K562 (cell line): ENCODE measurements at regions not wholly inside any gene's neighbourhood (a gene's known extent, or its start where the extent isn't known, plus 50 kb on each side); places are given as distances from the start of the nearest gene placed in this dataset.
A peak's percentile ranks its signal among the peaks of the same experiment; 100 is the strongest.

ENCODE experiments used
- CBX3 ChIP-seq, 2 experiments: IDR thresholded peaks; 1 replicate in 1 of 2; 2 replicates in 1 of 2; pipeline ENCODE4 v1.6.1; 2012; ENCODE audit warnings: inconsistent platforms in 2 of 2, low read length in 2 of 2, borderline replicate concordance in 1 of 2, control low read depth in 1 of 2
- CCAR2 ChIP-seq: fragments of 200-400 bp; formaldehyde crosslinking; IDR thresholded peaks from 2 replicates; pipeline ENCODE4 v1.6.1; 2017; ENCODE audit warnings: mild to moderate bottlenecking, low read depth, low read length
- HIVEP1 ChIP-seq: fragments of 250-450 bp; sonication (Bioruptor Pico); IDR thresholded peaks from 2 replicates; pipeline ENCODE4 v1.4.0; 2020; ENCODE audit warnings: mild to moderate bottlenecking
- NCOA2 ChIP-seq, 2 experiments: fragments of 450-650 bp; IDR thresholded peaks; 2 replicates each; pipeline ENCODE4 v1.6.1; 2018; ENCODE audit warnings: mild to moderate bottlenecking in 2 of 2, moderate library complexity in 1 of 2; ENCODE audit not compliant: partially characterized antibody in 2 of 2
- NFE2 ChIP-seq: IDR thresholded peaks from 2 replicates; pipeline ENCODE4 v1.6.1; 2014; ENCODE audit warnings: antibody characterized with exemption, low read depth
- POLR2AphosphoS5 ChIP-seq: IDR thresholded peaks from 2 replicates; pipeline ENCODE4 v1.6.1; 2011; ENCODE audit warnings: mild to moderate bottlenecking, low read depth, low read length, moderate library complexity; ENCODE audit not compliant: control insufficient read depth, insufficient read depth
- PREB ChIP-seq: sonication (generic); formaldehyde crosslinking; IDR thresholded peaks from 2 replicates; pipeline ENCODE4 v1.8.1; 2023; ENCODE audit warnings: mild to moderate bottlenecking, missing genetic modification reagents
- SRSF3 ChIP-seq: fragments of 200-400 bp; formaldehyde crosslinking; IDR thresholded peaks from 2 replicates; pipeline ENCODE4 v1.6.1; 2016; ENCODE audit warnings: mild to moderate bottlenecking, low read length, moderate library complexity; ENCODE audit not compliant: insufficient read depth
- ZNF699 ChIP-seq: fragments of 250-450 bp; sonication (Bioruptor Pico); IDR thresholded peaks from 2 replicates; pipeline ENCODE4 v1.8.0; 2021; ENCODE audit warnings: mild to moderate bottlenecking, moderate library complexity; ENCODE audit not compliant: insufficient replicate concordance
- TF ChIP-seq, protein P1 (sequence below): fragments of 450-650 bp; IDR thresholded peaks from 2 replicates; pipeline ENCODE4 v1.6.1; 2016; ENCODE audit warnings: mild to moderate bottlenecking, moderate library complexity
- TF ChIP-seq, protein P2 (sequence below): fragments of 450-650 bp; IDR thresholded peaks from 2 replicates; pipeline ENCODE4 v1.7.0; 2016; ENCODE audit warnings: borderline replicate concordance

DNA sequence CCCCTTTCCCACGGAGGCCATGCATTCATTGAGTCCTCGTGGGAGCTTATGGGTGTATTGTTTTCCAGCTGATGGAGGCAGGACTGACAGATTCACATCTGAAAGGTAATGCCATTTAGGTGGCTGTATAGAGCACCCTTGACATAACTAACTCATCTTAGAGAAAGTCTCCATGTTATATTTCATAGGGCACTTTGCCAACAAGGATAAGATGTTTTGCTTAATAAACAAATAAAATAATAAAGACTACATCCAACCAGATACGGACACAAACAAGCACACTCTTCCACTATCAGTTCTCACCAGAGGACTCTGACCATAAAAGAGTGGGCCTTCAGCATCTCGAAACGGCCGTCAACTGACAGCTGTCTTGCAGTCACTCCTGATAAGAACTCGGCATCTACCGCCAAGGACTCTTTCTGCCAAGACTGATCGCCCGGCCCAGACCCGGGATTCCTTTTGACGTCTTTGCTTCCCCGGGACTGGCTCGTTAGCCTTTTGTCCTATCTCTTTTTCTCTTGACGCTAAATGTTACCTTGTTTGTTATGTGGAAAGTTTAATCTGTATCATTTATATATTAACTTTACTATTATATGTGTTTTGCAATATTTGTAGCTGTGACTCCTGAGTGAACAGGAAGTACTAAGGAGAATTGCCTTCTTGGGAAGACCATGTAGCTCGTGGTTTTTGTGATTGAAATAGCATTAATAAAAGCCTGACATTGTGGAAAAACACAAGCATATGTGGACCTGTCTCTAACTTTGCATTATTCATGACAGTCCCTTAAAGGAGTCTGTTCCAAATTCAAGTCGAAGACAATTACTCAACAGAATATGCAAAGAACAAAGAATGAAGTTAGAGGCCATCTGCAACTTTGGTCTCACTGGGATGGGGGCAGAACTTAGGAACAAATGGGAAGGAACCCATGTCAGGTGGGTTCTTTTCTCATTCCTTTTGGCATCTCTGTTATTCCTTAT is 195.1 kb downstream of the LPIN1 start (continued):
- TF ChIP-seq, protein P1, sequence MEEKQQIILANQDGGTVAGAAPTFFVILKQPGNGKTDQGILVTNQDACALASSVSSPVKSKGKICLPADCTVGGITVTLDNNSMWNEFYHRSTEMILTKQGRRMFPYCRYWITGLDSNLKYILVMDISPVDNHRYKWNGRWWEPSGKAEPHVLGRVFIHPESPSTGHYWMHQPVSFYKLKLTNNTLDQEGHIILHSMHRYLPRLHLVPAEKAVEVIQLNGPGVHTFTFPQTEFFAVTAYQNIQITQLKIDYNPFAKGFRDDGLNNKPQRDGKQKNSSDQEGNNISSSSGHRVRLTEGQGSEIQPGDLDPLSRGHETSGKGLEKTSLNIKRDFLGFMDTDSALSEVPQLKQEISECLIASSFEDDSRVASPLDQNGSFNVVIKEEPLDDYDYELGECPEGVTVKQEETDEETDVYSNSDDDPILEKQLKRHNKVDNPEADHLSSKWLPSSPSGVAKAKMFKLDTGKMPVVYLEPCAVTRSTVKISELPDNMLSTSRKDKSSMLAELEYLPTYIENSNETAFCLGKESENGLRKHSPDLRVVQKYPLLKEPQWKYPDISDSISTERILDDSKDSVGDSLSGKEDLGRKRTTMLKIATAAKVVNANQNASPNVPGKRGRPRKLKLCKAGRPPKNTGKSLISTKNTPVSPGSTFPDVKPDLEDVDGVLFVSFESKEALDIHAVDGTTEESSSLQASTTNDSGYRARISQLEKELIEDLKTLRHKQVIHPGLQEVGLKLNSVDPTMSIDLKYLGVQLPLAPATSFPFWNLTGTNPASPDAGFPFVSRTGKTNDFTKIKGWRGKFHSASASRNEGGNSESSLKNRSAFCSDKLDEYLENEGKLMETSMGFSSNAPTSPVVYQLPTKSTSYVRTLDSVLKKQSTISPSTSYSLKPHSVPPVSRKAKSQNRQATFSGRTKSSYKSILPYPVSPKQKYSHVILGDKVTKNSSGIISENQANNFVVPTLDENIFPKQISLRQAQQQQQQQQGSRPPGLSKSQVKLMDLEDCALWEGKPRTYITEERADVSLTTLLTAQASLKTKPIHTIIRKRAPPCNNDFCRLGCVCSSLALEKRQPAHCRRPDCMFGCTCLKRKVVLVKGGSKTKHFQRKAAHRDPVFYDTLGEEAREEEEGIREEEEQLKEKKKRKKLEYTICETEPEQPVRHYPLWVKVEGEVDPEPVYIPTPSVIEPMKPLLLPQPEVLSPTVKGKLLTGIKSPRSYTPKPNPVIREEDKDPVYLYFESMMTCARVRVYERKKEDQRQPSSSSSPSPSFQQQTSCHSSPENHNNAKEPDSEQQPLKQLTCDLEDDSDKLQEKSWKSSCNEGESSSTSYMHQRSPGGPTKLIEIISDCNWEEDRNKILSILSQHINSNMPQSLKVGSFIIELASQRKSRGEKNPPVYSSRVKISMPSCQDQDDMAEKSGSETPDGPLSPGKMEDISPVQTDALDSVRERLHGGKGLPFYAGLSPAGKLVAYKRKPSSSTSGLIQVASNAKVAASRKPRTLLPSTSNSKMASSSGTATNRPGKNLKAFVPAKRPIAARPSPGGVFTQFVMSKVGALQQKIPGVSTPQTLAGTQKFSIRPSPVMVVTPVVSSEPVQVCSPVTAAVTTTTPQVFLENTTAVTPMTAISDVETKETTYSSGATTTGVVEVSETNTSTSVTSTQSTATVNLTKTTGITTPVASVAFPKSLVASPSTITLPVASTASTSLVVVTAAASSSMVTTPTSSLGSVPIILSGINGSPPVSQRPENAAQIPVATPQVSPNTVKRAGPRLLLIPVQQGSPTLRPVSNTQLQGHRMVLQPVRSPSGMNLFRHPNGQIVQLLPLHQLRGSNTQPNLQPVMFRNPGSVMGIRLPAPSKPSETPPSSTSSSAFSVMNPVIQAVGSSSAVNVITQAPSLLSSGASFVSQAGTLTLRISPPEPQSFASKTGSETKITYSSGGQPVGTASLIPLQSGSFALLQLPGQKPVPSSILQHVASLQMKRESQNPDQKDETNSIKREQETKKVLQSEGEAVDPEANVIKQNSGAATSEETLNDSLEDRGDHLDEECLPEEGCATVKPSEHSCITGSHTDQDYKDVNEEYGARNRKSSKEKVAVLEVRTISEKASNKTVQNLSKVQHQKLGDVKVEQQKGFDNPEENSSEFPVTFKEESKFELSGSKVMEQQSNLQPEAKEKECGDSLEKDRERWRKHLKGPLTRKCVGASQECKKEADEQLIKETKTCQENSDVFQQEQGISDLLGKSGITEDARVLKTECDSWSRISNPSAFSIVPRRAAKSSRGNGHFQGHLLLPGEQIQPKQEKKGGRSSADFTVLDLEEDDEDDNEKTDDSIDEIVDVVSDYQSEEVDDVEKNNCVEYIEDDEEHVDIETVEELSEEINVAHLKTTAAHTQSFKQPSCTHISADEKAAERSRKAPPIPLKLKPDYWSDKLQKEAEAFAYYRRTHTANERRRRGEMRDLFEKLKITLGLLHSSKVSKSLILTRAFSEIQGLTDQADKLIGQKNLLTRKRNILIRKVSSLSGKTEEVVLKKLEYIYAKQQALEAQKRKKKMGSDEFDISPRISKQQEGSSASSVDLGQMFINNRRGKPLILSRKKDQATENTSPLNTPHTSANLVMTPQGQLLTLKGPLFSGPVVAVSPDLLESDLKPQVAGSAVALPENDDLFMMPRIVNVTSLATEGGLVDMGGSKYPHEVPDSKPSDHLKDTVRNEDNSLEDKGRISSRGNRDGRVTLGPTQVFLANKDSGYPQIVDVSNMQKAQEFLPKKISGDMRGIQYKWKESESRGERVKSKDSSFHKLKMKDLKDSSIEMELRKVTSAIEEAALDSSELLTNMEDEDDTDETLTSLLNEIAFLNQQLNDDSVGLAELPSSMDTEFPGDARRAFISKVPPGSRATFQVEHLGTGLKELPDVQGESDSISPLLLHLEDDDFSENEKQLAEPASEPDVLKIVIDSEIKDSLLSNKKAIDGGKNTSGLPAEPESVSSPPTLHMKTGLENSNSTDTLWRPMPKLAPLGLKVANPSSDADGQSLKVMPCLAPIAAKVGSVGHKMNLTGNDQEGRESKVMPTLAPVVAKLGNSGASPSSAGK = 0 out of 2 replicates have a peak, but pooled peaks have one; percentile 33
- no peak for TF ChIP-seq PREB (CRISPR knock-in tag)
- 0 out of 2 replicates have a peak, but pooled peaks have one; percentile 38 for TF ChIP-seq HIVEP1 (CRISPR knock-in tag)
- TF ChIP-seq CBX3 (IDR thresholded peaks at IDR 0.05; ENCODE audit: borderline replicate concordance in 1 of 2, low read length in 2 of 2) = no peak
- TF ChIP-seq, protein P2, sequence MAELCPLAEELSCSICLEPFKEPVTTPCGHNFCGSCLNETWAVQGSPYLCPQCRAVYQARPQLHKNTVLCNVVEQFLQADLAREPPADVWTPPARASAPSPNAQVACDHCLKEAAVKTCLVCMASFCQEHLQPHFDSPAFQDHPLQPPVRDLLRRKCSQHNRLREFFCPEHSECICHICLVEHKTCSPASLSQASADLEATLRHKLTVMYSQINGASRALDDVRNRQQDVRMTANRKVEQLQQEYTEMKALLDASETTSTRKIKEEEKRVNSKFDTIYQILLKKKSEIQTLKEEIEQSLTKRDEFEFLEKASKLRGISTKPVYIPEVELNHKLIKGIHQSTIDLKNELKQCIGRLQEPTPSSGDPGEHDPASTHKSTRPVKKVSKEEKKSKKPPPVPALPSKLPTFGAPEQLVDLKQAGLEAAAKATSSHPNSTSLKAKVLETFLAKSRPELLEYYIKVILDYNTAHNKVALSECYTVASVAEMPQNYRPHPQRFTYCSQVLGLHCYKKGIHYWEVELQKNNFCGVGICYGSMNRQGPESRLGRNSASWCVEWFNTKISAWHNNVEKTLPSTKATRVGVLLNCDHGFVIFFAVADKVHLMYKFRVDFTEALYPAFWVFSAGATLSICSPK = no peak
- TF ChIP-seq SRSF3 = no peak
- TF ChIP-seq NFE2 = peak; percentile 49; the same call in 1 of the 2 replicates
- TF ChIP-seq POLR2AphosphoS5 = peak; percentile 95
- TF ChIP-seq CCAR2 = no peak
- TF ChIP-seq NCOA2 (IDR thresholded peaks at IDR 0.05; ENCODE audit: partially characterized antibody in 2 of 2) = peak; percentile 47 to 81
- no peak for TF ChIP-seq ZNF699 (CRISPR knock-in tag)
